Inferior parietal cortex (tissue), 1 donor: ENCODE measurements at regions not wholly inside any gene's neighbourhood (a gene's known extent, or its start where the extent isn't known, plus 50 kb on each side); places are given as distances from the start of the nearest gene placed in this dataset.

ENCODE experiments used
- DNase-seq: peaks from one replicate; pipeline ENCODE4 v3.0.0-alpha.2; 2016; ENCODE audit errors: extremely low spot score

- no peak for DNase-seq
Measured at GRCh38 chr13:106241974-106242953, 293.2 kb downstream of the EFNB2 start.

- no peak for DNase-seq
Measured at GRCh38 chr13:106238690-106239089, 296.8 kb downstream of the EFNB2 start.

DNA sequence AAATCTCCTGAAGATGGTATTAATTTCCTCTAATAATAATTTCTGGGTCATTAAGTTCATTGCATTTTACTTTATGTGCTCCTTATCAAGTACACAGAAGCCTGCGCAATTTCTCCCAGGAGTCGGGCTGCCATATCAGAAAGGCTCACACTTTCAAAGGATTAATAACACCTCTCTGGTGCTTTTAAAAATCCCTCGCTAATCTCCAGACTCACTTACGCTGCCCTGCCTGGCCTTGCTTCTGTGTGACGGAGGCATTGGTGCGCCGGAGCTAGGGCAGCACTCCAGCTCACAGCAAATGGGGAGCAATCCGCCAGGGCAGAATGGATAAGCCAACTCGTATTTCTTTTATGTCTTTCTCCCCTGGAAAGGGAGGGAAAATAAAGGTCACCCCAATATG is 300.8 kb downstream of the EFNB2 start:
- no peak for DNase-seq

GRCh38 chr13:106233134-106233735 is 302.2 kb downstream of the EFNB2 start:
- DNase-seq: no peak

DNA sequence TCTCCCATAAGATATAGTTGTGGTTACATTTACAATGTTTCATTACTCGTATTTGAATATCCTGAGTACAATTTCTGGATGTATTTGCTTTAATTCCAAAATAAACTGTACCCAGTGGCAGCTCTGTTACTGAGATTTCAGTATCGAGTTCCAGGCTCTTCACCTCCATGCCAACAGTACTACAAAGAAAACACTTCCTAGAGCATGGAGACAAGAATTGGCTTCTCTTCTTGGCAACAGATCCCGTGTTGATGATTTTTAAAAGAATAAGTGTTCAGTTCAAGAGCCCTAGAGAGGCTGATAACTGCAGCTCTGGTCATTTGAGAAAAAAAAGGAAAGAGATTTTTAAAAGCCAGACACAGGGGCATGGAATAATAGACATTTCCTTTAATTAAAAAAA is 302.8 kb downstream of the EFNB2 start:
- no peak for DNase-seq

DNA sequence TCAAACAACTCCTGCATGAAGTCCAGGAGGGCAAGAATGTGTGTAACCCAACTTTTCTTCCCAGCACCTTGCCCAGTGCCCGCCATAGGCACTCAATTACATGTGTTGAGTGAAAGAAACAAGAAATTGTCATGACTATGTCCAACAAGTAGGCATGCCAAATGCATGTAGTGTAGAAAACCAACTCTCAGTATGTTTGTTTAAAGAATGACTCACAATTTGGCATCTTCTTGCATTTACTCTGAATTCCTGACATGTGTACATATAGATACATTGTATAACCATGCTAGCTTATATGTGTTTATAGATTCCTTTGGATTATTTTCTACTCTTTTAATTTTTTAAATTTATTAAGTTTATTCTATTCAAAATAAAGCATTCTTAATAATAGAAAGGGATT is 305.0 kb downstream of the EFNB2 start:
- no peak for DNase-seq

GRCh38 chr13:106225126-106225525 is 310.3 kb downstream of the EFNB2 start:
- no peak for DNase-seq

DNA sequence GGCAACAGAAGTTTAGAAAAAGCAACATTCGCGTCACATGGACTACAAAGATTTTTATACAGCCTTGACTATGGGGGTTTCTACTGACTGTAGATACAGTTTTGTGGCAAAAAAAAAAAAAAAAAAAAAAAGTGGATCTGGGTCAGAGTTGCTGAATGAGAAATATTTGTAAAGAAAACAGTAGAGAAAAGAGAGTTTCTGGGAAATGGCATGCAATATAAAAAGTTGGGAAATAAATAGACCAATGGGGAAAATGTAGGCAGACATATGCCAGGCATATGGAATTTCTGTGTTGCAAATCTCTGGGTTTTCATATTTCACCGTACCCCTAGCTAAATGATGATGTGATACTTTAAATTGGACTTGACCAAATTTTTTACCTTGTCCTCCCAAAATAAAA is 315.3 kb downstream of the EFNB2 start:
- DNase-seq: no peak

- DNase-seq: no peak
Measured at GRCh38 chr13:106213028-106213757, 322.3 kb downstream of the EFNB2 start.

DNA sequence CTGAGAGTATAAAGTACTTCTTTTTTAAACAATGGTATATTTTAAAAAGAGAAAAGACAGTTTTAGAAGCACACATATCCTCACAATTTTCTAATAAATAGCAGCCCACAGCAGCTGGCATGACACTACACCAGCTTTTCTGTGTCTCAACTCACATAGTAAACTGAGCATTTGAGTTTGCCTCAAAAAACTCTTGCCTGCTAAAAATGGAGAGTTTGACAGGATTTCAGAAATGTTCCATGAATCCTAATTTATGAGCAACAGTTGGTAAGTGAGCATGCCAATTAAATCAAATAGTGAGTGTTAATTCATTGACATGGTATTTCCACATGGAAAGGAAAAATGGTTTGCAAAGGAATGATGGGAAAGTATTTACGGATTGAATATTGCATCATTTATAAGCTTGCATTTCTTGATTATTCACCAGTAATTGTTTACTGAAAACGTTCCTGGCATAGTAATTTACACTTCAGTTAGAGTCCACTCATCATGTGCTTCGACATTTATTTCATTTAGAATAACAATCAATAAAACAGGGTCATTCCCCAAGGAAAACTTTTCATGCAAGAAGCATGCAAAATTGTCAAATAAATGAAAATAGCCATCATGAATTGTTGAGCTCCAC is 323.0 kb downstream of the EFNB2 start:
- no peak for DNase-seq

- DNase-seq: no peak
Measured at GRCh38 chr13:106210324-106210723, 325.1 kb downstream of the EFNB2 start.

GRCh38 chr13:106205871-106206270 is 329.6 kb downstream of the EFNB2 start:
- DNase-seq: no peak

- DNase-seq: no peak
Measured at GRCh38 chr13:106197496-106197895, 338.0 kb downstream of the EFNB2 start.

GRCh38 chr13:106187501-106188095 is 347.9 kb downstream of the EFNB2 start:
- DNase-seq: no peak

- DNase-seq: no peak
Measured at GRCh38 chr13:106187101-106187500, 348.4 kb downstream of the EFNB2 start.

DNA sequence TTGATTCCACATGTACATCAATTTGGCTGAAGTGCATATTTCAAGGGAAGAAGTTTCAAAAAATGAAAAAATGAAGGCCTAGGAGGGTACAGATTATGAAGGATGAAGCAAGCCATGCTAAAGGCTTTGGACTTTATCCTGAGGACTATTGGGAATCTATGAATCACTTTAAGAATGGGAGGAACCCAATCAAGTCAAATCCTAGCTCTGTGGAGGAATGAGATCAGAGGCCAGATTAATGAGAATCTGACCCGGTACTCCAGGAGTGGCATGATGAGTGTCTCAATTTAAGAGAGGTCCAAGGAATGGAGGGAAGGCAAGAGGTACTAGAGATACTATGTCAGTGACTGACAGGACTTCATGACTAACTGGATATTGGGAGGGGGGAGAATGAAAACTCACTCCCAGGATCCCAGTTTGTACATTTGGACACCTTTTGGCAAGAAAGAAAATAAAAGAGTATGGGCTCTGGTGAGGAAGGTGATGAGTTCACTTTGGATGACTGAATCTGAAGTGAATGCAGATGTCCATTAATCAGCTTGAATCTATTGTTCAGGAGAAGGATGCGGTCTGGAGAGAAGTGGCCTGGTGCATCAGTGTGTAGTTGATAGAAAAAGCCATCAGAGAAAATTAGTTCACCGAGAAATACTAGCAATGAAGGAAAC is 349.0 kb downstream of the EFNB2 start:
- no peak for DNase-seq

DNA sequence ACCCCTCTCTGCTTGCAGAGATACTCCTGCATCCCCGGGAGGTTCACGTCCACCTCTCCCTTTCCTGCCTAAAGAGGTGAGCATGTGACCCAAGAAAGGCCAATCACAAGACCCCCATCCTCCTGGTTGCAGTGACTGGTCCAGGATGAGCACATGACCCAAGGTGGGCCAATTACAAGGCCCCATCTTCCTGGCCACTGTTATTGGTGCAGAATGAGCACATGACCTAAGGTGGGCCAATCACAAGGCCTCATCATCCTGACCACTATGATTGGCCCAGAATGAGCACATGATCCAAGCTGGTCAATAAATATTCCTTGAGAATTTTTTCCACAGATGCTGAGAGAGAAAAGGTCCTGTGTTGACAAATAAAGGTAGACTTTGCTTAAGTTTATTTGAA is 350.7 kb downstream of the EFNB2 start:
- DNase-seq: no peak

- DNase-seq: no peak
Measured at GRCh38 chr13:106183410-106184065, 351.9 kb downstream of the EFNB2 start.

DNA sequence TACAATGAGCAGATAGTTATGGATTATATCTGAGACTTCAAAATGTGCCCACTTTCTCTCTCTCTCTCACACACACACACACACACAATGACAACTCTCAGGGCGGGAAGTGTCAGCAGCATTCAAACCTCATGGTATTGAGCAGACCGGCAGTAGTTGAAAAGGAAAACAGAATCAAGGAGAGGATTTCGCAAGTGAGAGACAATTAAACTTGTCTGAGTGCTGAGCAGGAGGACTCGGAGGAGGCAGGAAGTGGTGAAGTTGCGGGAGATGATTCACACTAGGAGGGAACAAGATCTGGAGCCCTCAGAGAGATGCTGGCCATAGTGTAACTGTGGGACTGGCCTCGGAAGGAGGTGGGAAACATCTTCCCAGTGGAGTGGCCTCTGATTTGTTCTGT is 353.1 kb downstream of the EFNB2 start:
- no peak for DNase-seq

GRCh38 chr13:106178816-106179215 is 356.6 kb downstream of the EFNB2 start:
- no peak for DNase-seq

DNA sequence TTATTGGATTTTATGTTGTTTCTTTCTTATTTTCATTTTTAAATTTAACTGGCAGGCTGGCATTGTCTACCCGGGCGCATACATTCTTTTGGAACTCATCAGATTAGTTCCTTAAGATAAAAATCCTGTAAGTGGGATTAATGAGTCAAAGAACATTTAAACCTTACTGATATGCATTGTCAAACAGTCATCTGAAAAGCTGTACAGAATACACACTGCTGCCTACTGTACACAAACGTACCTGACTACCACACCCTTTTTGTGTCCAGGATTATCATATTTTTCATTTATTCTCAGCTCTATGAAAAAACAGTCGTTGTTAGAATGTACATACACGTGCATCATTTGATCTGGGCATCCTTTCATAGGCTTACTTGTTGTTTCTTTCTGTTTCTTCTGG is 358.3 kb downstream of the EFNB2 start:
- DNase-seq: no peak
